ENCODE measurements at regions not wholly inside any gene's neighbourhood (a gene's known extent, or its start where the extent isn't known, plus 50 kb on each side); places are given as distances from the start of the nearest gene placed in this dataset.

DNA sequence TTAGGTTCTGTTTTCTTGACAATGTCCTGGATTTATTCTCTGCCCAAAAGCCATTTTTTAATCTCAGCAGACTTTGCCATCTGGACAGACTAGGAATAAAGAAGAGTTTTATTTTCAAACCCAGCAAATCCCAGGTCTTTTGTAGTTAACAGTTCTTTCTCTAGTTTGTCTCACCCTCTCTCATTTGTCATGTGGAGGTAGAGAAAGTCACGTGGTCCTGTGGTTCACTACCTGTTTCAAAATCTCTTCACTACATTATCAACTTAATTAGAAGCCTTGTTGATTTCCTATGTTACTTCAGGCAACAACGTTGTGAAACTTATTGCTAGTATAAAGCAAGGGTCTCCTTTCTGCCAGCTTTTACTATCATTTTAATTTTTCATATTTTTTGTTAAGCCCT lies 1222.6 kb downstream of the EFNB2 start:
- Histone ChIP-seq H3K27ac (no peak overlapping the region), H3K27me3 (no peaks in the 10 kb centered on the region), H3K4me3 (no peak overlapping the region), H3K9me3 (replicated peaks in 1 of 3) (no peaks in the 10 kb centered on the region), H3K36me3 (replicated peaks in 1 of 2) (no peaks in the 10 kb centered on the region), H3K4me1 (replicated peaks in 1 of 2) (no peaks in the 10 kb centered on the region)
- TF ChIP-seq, protein P1, sequence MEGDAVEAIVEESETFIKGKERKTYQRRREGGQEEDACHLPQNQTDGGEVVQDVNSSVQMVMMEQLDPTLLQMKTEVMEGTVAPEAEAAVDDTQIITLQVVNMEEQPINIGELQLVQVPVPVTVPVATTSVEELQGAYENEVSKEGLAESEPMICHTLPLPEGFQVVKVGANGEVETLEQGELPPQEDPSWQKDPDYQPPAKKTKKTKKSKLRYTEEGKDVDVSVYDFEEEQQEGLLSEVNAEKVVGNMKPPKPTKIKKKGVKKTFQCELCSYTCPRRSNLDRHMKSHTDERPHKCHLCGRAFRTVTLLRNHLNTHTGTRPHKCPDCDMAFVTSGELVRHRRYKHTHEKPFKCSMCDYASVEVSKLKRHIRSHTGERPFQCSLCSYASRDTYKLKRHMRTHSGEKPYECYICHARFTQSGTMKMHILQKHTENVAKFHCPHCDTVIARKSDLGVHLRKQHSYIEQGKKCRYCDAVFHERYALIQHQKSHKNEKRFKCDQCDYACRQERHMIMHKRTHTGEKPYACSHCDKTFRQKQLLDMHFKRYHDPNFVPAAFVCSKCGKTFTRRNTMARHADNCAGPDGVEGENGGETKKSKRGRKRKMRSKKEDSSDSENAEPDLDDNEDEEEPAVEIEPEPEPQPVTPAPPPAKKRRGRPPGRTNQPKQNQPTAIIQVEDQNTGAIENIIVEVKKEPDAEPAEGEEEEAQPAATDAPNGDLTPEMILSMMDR (IDR thresholded peaks at IDR 0.05), result no peak
- no peak for TF ChIP-seq POLR2A (IDR thresholded peaks at IDR 0.05)
- 56 to 92% (median 78%) methylated on average over 2 of the region's 2 CpGs for WGBS, 4 donors
- DNase-seq, result no peak
- intact Hi-C loops (cut with DNase I), result no loop called here

GRCh38 chr13:105311094-105311493 lies 1224.4 kb downstream of the EFNB2 start:
- Histone ChIP-seq H3K9me3 (replicated peaks in 1 of 3) (no peaks in the 10 kb centered on the region), H3K4me3 (no peak overlapping the region), H3K27ac (no peak overlapping the region), H3K4me1 (replicated peaks in 1 of 2) (no peaks in the 10 kb centered on the region), H3K27me3 (no peaks in the 10 kb centered on the region), H3K36me3 (replicated peaks in 1 of 2) (no peaks in the 10 kb centered on the region)
- TF ChIP-seq, protein P1 (IDR thresholded peaks at IDR 0.05), result no peak
- TF ChIP-seq POLR2A (IDR thresholded peaks at IDR 0.05), result no peak
- WGBS, 4 donors, result 93 to 95% (median 93%) methylated on average over 4 of the region's 4 CpGs
- no peak for DNase-seq
- intact Hi-C loops (cut with DNase I), result no loop called here

DNA sequence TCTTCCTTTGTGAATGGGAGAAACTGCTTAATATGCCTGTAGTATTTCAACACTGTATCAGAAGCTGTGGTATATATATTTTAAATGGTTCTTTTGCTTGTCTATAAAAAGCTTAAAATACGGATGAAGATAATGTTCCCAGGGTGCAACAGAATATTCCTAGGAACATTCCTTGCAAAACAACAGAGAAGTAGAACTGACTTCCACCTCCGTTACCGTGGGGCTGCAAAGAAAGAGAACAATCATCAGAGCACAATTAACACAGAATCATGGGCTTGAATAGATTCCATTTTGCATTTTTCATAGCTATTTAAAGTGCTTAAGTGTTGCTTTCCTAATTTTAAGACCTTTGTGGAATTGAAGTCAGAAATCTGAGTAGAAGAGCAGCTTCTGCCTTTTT lies 1227.7 kb downstream of the EFNB2 start:
- no peak overlapping the region for H3K27ac ChIP-seq
- 83 to 94% (median 88%) methylated on average over 3 of the region's 3 CpGs for WGBS, 4 donors
- no peaks in the 10 kb centered on the region for H3K36me3 ChIP-seq (replicated peaks in 1 of 2)
- no peak overlapping the region for H3K4me3 ChIP-seq
- H3K9me3 ChIP-seq (replicated peaks in 1 of 3), result no peaks in the 10 kb centered on the region
- no peak for TF ChIP-seq POLR2A (IDR thresholded peaks at IDR 0.05)
- TF ChIP-seq, protein P1 (IDR thresholded peaks at IDR 0.05), result no peak
- intact Hi-C loops (cut with DNase I), result no loop called here
- DNase-seq, result no peak
- no peaks in the 10 kb centered on the region for H3K27me3 ChIP-seq
- no peaks in the 10 kb centered on the region for H3K4me1 ChIP-seq (replicated peaks in 1 of 2)

DNA sequence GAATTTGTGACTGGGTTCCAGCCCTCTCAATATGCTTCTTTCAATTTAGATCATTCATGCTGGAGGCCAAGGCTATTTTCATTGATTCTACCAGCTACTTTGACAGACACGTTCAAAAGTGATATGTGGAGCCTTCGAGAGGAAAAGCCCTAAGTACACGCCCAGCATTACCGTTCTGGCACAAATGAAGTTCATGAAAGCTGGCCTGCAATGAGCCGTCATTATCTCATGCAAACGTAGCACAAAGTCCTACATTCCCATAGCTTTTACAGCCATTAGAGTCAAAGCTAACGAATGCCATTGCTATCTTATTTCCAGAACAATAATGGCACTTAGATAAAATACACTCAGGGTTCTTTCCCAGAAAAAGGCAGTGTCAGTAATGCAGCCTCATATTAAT lies 1237.6 kb downstream of the EFNB2 start:
- Histone ChIP-seq H3K36me3 (replicated peaks in 1 of 2) (no peaks in the 10 kb centered on the region), H3K9me3 (replicated peaks in 1 of 3) (no peaks in the 10 kb centered on the region), H3K27me3 (no peaks in the 10 kb centered on the region), H3K27ac (no peak overlapping the region), H3K4me1 (replicated peaks in 1 of 2) (no peaks in the 10 kb centered on the region), H3K4me3 (no peak overlapping the region)
- 71 to 77% (median 73%) methylated on average over 7 of the region's 7 CpGs for WGBS, 4 donors
- DNase-seq, result no peak
- no peak for TF ChIP-seq POLR2A (IDR thresholded peaks at IDR 0.05)
- TF ChIP-seq, protein P1 (IDR thresholded peaks at IDR 0.05), result no peak
- intact Hi-C loops (cut with DNase I), result no loop called here
